HEK293T (cell line): ENCODE measurements at regions not wholly inside any gene's neighbourhood (a gene's known extent, or its start where the extent isn't known, plus 50 kb on each side); places are given as distances from the start of the nearest gene placed in this dataset.

ENCODE experiments used
- BHLHE40 ChIP-seq: fragments of 450-650 bp; IDR thresholded peaks from 2 replicates; pipeline ENCODE4 v1.6.1; 2016; ENCODE audit warnings: mild to moderate bottlenecking, moderate library complexity, borderline replicate concordance
- FOXA1 ChIP-seq: fragments of 450-650 bp; IDR thresholded peaks from 2 replicates; pipeline ENCODE4 v1.6.1; 2016; ENCODE audit warnings: mild to moderate bottlenecking
- FOXM1 ChIP-seq: fragments of 450-650 bp; IDR thresholded peaks from 2 replicates; pipeline ENCODE4 v1.6.1; 2017; ENCODE audit warnings: mild to moderate bottlenecking, borderline replicate concordance
- SP1 ChIP-seq: fragments of 450-650 bp; IDR thresholded peaks from 2 replicates; pipeline ENCODE4 v1.6.1; 2017
- SUZ12 ChIP-seq: fragments of 450-650 bp; IDR thresholded peaks from 2 replicates; pipeline ENCODE4 v1.6.1; 2016; ENCODE audit warnings: mild to moderate bottlenecking
- TARDBP ChIP-seq: fragments of 450-650 bp; IDR thresholded peaks from 2 replicates; pipeline ENCODE4 v1.6.1; 2016
- ZNF384 ChIP-seq: fragments of 450-650 bp; IDR thresholded peaks from 2 replicates; pipeline ENCODE4 v1.6.1; 2016

GRCh38 chr5:120073722-120074121 lies 390.4 kb upstream of the PRR16 start:
- no peak for TF ChIP-seq SUZ12
- TF ChIP-seq BHLHE40, result no peak
- no peak for TF ChIP-seq TARDBP
- TF ChIP-seq FOXA1, result no peak
- no peak for TF ChIP-seq SP1
- TF ChIP-seq FOXM1, result no peak
- TF ChIP-seq ZNF384, result no peak
